NT2/D1 (cell line): ENCODE measurements at regions not wholly inside any gene's neighbourhood (a gene's known extent, or its start where the extent isn't known, plus 50 kb on each side); places are given as distances from the start of the nearest gene placed in this dataset.

Experiments used
- DNase-seq: peaks from one replicate; pipeline ENCODE4 v3.0.0-alpha.2; 2011; ENCODE audit warnings: low read depth, low spot score
- H3K27me3 ChIP-seq: 2 replicates; pipeline ENCODE4 v1.6.0; 2011; ENCODE audit warnings: mild to moderate bottlenecking; ENCODE audit not compliant: insufficient read length, insufficient read depth
- H3K36me3 ChIP-seq: 2 replicates; pipeline ENCODE4 v1.6.1; 2011; ENCODE audit warnings: mild to moderate bottlenecking, low read length, mixed read lengths; ENCODE audit not compliant: insufficient read depth, insufficient read length
- H3K4me1 ChIP-seq: 2 replicates; pipeline ENCODE4 v1.5.1; 2011; ENCODE audit not compliant: insufficient read depth, insufficient read length
- H3K4me3 ChIP-seq: 2 replicates; pipeline ENCODE4 v1.5.1; 2011; ENCODE audit warnings: low read depth; ENCODE audit not compliant: insufficient read length
- H3K9ac ChIP-seq: 2 replicates; pipeline ENCODE4 v1.6.0; 2011; ENCODE audit warnings: low read depth; ENCODE audit not compliant: insufficient read length
- H3K9me3 ChIP-seq: 2 replicates; pipeline ENCODE4 v1.5.1; 2011; ENCODE audit warnings: mild to moderate bottlenecking, low read length; ENCODE audit not compliant: insufficient read depth
- SUZ12 ChIP-seq: IDR thresholded peaks from 2 replicates; pipeline ENCODE4 v1.6.1; 2011; ENCODE audit not compliant: insufficient read length, insufficient read depth; ENCODE audit errors: extremely low read depth
- YY1 ChIP-seq: IDR thresholded peaks from 2 replicates; pipeline ENCODE4 v1.6.1; 2011; ENCODE audit not compliant: insufficient read length, insufficient read depth
- ZNF274 ChIP-seq: IDR thresholded peaks from 2 replicates; pipeline ENCODE4 v1.6.1; 2011; ENCODE audit warnings: mild to moderate bottlenecking, low read depth, low read length

DNA sequence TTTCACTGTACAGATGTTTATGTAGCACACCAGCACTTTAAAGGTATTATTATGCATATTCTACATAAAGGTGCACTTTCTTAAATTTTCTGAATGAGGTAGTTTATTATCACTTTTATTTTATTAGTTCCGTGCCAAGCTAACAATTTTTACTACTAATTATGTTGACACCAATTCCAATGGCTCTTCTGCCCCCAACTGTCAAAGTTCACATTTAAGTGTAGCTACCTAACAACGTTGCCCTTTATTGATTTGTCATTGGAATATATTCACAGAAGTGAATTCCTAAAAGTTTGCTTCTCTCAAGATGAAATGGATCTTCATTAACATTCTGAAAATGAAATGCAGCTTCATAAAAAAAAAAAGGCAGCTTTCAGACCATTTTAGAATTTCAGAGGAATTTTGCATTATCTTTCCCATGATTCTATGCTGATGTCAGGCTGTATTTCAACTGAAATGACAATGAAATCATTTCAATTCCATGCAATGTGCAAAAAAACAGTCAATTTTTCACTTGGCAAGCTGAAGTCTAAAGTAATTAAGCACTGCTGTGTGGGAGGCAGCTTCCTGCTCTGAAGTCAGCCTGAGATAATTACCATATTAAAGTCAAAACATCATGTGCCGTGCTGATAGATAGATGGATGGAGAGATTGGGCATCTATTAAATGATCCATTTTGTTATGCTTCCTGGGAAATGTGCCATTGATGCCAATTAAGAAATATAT is 229.2 kb downstream of the TTLL7 start:
- Histone ChIP-seq H3K9me3 (no peaks in the 10 kb centered on the region), H3K27me3 (no peaks in the 10 kb centered on the region), H3K4me3 (no peak overlapping the region), H3K9ac (no peak overlapping the region), H3K4me1 (no peaks in the 10 kb centered on the region), H3K36me3 (no peaks in the 10 kb centered on the region)
- DNase-seq, result no peak
- TF ChIP-seq YY1 (no peak), SUZ12 (no peak), ZNF274 (no peak)

DNA sequence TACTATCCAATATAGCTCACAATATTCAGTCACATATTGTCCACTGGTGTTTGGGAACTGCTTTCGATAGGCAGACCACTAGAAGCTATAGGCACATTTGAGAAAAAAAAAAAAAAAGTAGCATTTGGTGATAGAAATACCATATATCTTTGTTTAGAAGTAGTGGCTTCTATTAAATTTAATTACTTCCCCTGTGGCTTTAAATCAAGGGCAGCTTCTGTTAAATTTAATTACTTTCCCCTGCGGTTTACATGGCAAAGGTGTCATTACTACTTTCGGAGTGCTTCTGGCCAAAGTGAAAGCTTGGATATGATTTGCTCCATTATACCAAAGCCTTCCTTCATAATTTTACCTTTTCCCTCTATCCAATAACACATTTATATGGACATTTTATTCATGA is 229.9 kb downstream of the TTLL7 start:
- no peak overlapping the region for H3K4me3 ChIP-seq
- TF ChIP-seq YY1 (no peak), SUZ12 (no peak), ZNF274 (no peak)
- no peaks in the 10 kb centered on the region for H3K27me3 ChIP-seq
- no peaks in the 10 kb centered on the region for H3K4me1 ChIP-seq
- no peak overlapping the region for H3K9ac ChIP-seq
- no peak for DNase-seq
- H3K9me3 ChIP-seq, result no peaks in the 10 kb centered on the region
- no peaks in the 10 kb centered on the region for H3K36me3 ChIP-seq

DNA sequence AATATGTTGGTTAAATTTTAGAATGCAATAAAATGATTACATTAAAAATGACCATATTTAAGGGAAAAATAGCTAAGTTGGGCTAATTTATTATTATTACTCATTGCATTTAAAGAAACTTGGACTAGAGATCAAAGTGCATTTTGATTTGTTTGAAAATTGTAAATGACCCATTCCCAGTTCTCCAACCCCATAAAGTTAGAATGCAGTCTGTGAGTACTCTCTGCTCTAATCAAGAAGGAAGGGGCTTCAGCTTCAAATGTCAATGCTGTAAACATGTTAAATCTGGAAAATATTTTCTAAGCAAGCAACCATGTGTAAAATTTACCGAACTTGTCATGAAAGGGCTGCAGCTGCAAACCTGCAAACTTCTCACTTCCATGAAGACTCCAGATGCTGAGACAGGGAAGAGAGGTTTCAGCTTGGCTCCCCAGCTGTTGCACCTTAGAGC is 232.7 kb downstream of the TTLL7 start:
- no peaks in the 10 kb centered on the region for H3K27me3 ChIP-seq
- no peaks in the 10 kb centered on the region for H3K4me1 ChIP-seq
- DNase-seq, result no peak
- H3K9me3 ChIP-seq, result no peaks in the 10 kb centered on the region
- TF ChIP-seq SUZ12 (no peak), ZNF274 (no peak), YY1 (no peak)
- H3K4me3 ChIP-seq, result no peak overlapping the region
- no peaks in the 10 kb centered on the region for H3K36me3 ChIP-seq
- no peak overlapping the region for H3K9ac ChIP-seq

DNA sequence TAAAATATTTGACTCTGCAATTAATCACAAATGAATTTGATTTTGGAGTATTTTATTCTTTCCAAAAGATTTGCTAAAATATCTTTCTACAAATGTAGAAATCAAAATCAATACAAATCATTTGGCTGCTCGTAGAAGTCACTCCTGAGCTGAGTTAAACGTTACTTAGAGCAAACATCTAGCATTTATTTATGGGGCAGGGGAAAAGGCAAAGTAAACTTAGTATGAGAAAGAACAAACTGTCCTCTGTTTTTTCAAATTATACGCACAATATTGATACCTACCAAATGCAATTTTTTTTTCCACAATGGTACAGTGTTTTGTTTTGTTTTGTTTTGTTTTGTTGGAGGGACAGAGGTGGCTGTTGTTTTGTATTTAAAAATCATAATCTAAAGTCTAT is 233.8 kb downstream of the TTLL7 start:
- Histone ChIP-seq H3K4me3 (no peak overlapping the region), H3K4me1 (no peaks in the 10 kb centered on the region), H3K9me3 (no peaks in the 10 kb centered on the region), H3K27me3 (no peaks in the 10 kb centered on the region), H3K9ac (no peak overlapping the region), H3K36me3 (no peaks in the 10 kb centered on the region)
- DNase-seq, result no peak
- TF ChIP-seq ZNF274 (no peak), YY1 (no peak), SUZ12 (no peak)

DNA sequence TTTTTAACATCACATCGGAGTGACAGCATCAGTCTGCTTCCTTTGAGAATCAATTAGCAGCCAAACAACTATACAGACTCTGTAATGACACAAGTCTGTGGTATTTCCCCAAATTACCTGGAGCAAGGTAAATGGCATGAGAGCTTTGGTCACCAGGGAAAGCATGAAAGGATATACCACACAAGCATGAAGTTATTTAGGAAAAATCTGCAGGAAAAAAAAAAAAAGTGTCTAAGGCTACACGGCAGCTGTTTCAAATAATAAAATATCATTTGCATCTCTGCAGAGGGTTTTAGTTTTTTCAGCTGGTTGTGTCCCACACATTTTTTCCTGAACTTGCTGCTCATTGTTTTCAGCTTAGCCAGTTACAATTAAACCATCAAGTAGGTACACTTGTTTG is 234.7 kb downstream of the TTLL7 start:
- Histone ChIP-seq H3K4me1 (no peaks in the 10 kb centered on the region), H3K4me3 (no peak overlapping the region)

DNA sequence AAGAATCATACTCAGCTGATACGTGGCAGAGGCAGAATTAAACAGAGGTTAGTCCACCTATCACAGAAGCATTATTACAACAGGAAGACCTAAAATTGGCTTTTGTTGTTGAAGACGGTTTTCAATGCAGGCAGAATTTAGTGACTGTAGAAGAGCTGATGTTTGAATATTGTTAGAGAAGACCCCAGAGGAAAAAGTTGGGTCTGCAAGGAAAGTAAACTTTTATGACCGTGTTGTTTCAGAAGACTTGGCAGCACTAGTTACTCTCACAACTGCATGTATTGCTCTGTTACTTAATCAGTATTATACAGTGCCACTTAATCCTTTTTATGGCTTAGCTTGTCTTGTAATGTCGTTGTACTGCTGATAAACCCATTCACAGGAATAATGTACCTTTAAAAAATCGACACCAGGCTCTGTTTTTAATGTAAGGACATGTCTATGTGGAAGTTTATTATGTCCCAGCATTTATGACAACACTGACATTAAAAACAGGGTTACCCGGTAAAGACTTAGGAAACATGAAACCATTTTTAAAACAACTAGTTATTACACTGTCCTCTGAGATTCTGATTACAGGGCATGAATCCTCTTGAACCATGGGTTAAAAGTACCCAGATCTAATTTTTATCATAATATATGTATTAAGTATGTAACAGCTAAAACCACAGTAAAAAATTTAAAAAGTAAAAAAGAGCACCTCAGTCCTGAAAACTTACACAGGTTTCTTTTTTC is 235.4 kb downstream of the TTLL7 start:
- Histone ChIP-seq H3K4me3 (no peak overlapping the region), H3K9ac (no peak overlapping the region), H3K27me3 (no peaks in the 10 kb centered on the region), H3K36me3 (no peaks in the 10 kb centered on the region), H3K9me3 (no peaks in the 10 kb centered on the region), H3K4me1 (no peaks in the 10 kb centered on the region)
- no peak for DNase-seq
- TF ChIP-seq YY1, result no peak

More for the DNA sequence above, 234.7 kb downstream of the TTLL7 start:
- no peak for DNase-seq
- Histone ChIP-seq H3K9me3 (no peaks in the 10 kb centered on the region), H3K9ac (no peak overlapping the region), H3K27me3 (no peaks in the 10 kb centered on the region), H3K36me3 (no peaks in the 10 kb centered on the region)
- TF ChIP-seq YY1 (no peak), SUZ12 (no peak), ZNF274 (no peak)

DNA sequence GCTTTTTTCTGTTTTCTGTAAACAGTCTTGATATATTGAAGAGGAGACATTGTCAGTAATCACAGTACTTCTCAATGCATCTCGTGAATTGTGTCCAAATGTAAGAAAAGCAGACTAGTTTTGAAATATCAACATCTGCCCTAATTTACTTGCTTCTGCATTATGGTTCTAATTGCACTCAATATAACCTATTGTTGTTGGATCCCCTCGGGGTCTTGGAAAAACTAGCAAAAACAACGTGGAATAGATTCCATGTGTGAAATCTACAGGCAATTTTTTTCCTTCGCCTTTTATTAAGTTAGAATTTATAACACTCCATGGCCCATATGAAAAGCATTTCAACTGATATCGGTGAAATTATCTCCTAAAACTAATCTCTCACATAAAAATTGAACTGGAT is 236.5 kb downstream of the TTLL7 start:
- Histone ChIP-seq H3K9ac (no peak overlapping the region), H3K4me3 (no peak overlapping the region), H3K4me1 (no peaks in the 10 kb centered on the region), H3K27me3 (no peaks in the 10 kb centered on the region), H3K9me3 (no peaks in the 10 kb centered on the region), H3K36me3 (no peaks in the 10 kb centered on the region)
- no peak for DNase-seq
- TF ChIP-seq ZNF274 (no peak), YY1 (no peak), SUZ12 (no peak)

DNA sequence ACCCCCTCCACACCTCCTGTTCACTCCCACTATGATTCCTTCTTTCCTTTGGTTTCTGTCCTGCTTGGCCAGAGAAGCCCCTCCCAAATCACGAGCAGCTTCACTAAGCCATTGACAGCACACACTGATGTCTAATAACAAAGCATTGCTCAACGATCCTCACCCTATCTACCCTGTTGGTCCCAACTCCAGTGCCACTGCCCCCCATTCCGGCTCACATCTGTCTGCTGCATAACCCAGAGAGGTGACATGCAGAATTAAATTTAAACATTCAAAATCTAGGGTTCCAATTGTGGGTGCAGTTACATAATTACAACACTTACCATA is 236.9 kb downstream of the TTLL7 start:
- Histone ChIP-seq H3K27me3 (no peaks in the 10 kb centered on the region), H3K9me3 (no peaks in the 10 kb centered on the region), H3K4me1 (no peaks in the 10 kb centered on the region), H3K4me3 (no peak overlapping the region), H3K9ac (no peak overlapping the region), H3K36me3 (no peaks in the 10 kb centered on the region)
- no peak for TF ChIP-seq SUZ12
- TF ChIP-seq YY1, result no peak
- no peak for TF ChIP-seq ZNF274
- DNase-seq, result no peak
